ENCODE measurements at regions not wholly inside any gene's neighbourhood (a gene's known extent, or its start where the extent isn't known, plus 50 kb on each side); places are given as distances from the start of the nearest gene placed in this dataset.

DNA sequence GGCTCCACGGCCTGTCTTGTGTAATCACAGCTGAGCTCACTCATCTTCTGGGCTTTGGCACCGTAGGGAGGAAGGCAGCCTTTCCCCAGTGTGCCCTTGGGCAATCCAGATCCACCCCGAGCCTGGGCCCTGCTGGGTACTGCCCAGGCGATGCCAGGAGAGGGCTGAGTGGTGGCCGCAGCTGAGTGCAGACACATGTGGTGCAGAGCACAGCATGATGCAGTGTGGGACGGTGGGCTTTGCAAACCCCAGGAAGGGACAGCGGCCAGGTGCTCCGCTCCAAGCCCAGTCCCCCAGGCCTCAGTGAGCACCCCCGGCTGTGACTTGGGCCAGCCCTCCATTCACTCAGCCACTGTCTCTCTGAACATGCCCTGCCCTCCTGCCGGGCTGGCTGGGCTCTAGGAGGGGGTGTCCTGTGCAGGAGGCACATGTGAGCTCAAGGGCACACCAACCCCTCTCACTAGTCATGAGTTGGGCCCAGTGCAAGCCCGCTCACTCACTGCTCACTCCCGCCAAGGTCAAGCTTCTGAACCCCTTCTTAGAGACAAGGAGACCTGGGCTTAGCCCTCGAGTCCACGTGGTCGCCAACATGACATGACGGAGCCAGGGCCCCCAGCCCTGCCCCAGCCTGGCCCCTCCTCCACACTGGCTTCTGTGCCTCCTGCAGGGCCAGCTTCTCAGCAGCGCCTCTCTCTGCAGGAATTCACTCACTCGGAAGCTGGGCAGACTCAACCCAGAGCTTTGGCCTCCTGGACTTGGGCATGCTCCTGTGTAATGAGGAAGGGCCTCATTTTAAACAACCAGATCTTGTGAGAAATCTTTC lies 77.5 kb upstream of the INSIG1 start:
- no peaks in the 10 kb centered on the region for H3K36me3 Mint-ChIP-seq
- H3K27me3 ChIP-seq (ENCODE audit: control insufficient read depth in 2 of 2, insufficient read depth in 2 of 2, low read length in 2 of 2): no peaks in the 10 kb centered on the region
- no peak overlapping the region for H3K4me2 ChIP-seq (replicated peaks; ENCODE audit: extremely low read depth, low read length, poor library complexity, severe bottlenecking)
- TF ChIP-seq, protein P1, sequence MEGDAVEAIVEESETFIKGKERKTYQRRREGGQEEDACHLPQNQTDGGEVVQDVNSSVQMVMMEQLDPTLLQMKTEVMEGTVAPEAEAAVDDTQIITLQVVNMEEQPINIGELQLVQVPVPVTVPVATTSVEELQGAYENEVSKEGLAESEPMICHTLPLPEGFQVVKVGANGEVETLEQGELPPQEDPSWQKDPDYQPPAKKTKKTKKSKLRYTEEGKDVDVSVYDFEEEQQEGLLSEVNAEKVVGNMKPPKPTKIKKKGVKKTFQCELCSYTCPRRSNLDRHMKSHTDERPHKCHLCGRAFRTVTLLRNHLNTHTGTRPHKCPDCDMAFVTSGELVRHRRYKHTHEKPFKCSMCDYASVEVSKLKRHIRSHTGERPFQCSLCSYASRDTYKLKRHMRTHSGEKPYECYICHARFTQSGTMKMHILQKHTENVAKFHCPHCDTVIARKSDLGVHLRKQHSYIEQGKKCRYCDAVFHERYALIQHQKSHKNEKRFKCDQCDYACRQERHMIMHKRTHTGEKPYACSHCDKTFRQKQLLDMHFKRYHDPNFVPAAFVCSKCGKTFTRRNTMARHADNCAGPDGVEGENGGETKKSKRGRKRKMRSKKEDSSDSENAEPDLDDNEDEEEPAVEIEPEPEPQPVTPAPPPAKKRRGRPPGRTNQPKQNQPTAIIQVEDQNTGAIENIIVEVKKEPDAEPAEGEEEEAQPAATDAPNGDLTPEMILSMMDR (IDR thresholded peaks at IDR 0.05): no peak
- H3K36me3 ChIP-seq (replicated peaks in 1 of 2; ENCODE audit: control insufficient read depth in 1 of 2, insufficient read depth in 2 of 2, low read length in 2 of 2): no peaks in the 10 kb centered on the region
- intact Hi-C loops (cut with micrococcal nuclease): no loop called here
- H3K79me2 ChIP-seq (ENCODE audit: insufficient read depth, low read length): no peaks in the 10 kb centered on the region
- H3K27ac Mint-ChIP-seq: no peak overlapping the region
- H4K20me1 ChIP-seq (ENCODE audit: insufficient read depth, low read length): no peaks in the 10 kb centered on the region
- H3K4me1 ChIP-seq (ENCODE audit: control insufficient read depth in 1 of 2, insufficient read depth in 2 of 2, low read length in 2 of 2): no peaks in the 10 kb centered on the region
- no peaks in the 10 kb centered on the region for H3K9me3 Mint-ChIP-seq
- peaks cover 0 to 9% (median 1%) of the 10 kb centered on the region in 3 donors for H3K27me3 Mint-ChIP-seq (ENCODE audit: low read depth in 3 of 3)
- 85% methylated on average over 14 of the region's 18 CpGs for WGBS (ENCODE audit: insufficient coverage)
- H3K27ac ChIP-seq (ENCODE audit: low read depth in 1 of 2, low read length in 2 of 2): no peak overlapping the region
- H3K4me3 Mint-ChIP-seq: no peak overlapping the region
- H3K9me3 ChIP-seq (replicated peaks in 1 of 2; ENCODE audit: control insufficient read depth in 1 of 2, insufficient read depth in 1 of 2, low read length in 2 of 2): no peaks in the 10 kb centered on the region
- H3K4me1 Mint-ChIP-seq: no peaks in the 10 kb centered on the region
- H3K4me3 ChIP-seq (replicated peaks in 1 of 3; ENCODE audit: low read depth in 2 of 3, low read length in 3 of 3): no peak overlapping the region
- no peak for DNase-seq
- H3K9ac ChIP-seq (ENCODE audit: insufficient read depth, low read length, poor library complexity, severe bottlenecking): no peak overlapping the region
- H2AFZ ChIP-seq (ENCODE audit: insufficient read depth, low read depth, low read length, poor library complexity, severe bottlenecking): no peak overlapping the region

DNA sequence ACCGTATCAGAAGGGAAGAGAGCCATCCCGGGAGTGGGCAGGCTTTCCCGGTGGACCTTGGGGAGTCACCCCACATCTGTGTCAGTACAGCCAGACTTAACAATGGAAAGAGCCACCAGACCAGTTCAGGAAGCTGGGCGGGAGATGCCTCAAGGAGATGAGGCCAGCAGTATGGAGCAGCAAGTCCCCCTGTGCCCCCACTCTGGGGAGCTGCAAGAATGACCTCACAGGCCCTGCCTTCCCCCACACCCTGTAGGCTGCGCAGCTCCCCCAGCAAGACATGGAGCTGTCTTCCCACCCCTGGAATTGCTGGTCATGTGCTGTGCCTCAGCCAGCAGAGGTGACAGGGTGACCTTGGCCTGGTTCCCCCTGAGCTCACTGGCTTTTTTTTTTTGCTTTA lies 76.8 kb upstream of the INSIG1 start:
- Histone ChIP-seq H3K4me3 (replicated peaks in 1 of 3; ENCODE audit: low read depth in 2 of 3, low read length in 3 of 3) (no peak overlapping the region), H3K9me3 (replicated peaks in 1 of 2; ENCODE audit: control insufficient read depth in 1 of 2, insufficient read depth in 1 of 2, low read length in 2 of 2) (no peaks in the 10 kb centered on the region), H3K36me3 (replicated peaks in 1 of 2; ENCODE audit: control insufficient read depth in 1 of 2, insufficient read depth in 2 of 2, low read length in 2 of 2) (no peaks in the 10 kb centered on the region), H3K9ac (ENCODE audit: insufficient read depth, low read length, poor library complexity, severe bottlenecking) (no peak overlapping the region), H3K4me2 (replicated peaks; ENCODE audit: extremely low read depth, low read length, poor library complexity, severe bottlenecking) (no peak overlapping the region), H4K20me1 (ENCODE audit: insufficient read depth, low read length) (no peaks in the 10 kb centered on the region), H3K27ac (ENCODE audit: low read depth in 1 of 2, low read length in 2 of 2) (no peak overlapping the region), H3K79me2 (ENCODE audit: insufficient read depth, low read length) (no peaks in the 10 kb centered on the region), H3K4me1 (ENCODE audit: control insufficient read depth in 1 of 2, insufficient read depth in 2 of 2, low read length in 2 of 2) (no peaks in the 10 kb centered on the region), H3K27me3 (ENCODE audit: control insufficient read depth in 2 of 2, insufficient read depth in 2 of 2, low read length in 2 of 2) (no peaks in the 10 kb centered on the region), H2AFZ (ENCODE audit: insufficient read depth, low read depth, low read length, poor library complexity, severe bottlenecking) (no peak overlapping the region)
- H3K36me3 Mint-ChIP-seq: no peaks in the 10 kb centered on the region
- TF ChIP-seq, protein P1 (IDR thresholded peaks at IDR 0.05): no peak
- H3K9me3 Mint-ChIP-seq: no peaks in the 10 kb centered on the region
- peak overlapping the region in 1 of 7 donors; percentile 15 for H3K27ac Mint-ChIP-seq
- intact Hi-C loops (cut with micrococcal nuclease): no loop called here
- H3K4me1 Mint-ChIP-seq: no peaks in the 10 kb centered on the region
- no peak overlapping the region for H3K4me3 Mint-ChIP-seq
- WGBS (ENCODE audit: insufficient coverage): 95% methylated on average over 5 of the region's 5 CpGs
- H3K27me3 Mint-ChIP-seq (ENCODE audit: low read depth in 3 of 3): peaks cover 0 to 5% (median 0%) of the 10 kb centered on the region in 3 donors
- DNase-seq: no peak
